ENCODE measurements at regions not wholly inside any gene's neighbourhood (a gene's known extent, or its start where the extent isn't known, plus 50 kb on each side); places are given as distances from the start of the nearest gene placed in this dataset.

DNA sequence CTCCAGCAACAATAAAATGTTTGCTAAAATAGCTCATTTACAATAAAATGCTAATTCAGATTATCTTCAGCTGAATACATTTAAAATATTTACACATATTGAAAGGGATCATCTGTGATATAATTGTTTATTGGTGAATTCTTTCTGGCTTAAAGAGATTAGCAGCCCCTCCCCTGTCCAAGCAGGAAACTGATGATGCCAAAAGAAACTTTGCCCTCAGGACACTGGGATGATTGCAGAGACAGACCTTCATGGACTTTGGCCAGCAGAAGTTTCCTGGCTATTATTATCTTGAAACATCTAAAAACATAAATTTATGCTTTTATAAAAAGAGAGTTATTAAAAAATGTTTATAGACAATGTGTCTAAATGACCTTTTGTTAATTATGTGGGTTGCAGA, 764.9 kb upstream of the MBL2 start:
- TF ChIP-seq CTCF (IDR thresholded peaks at IDR 0.05) (no peak), POLR2A (IDR thresholded peaks at IDR 0.05) (no peak)

Data from esophagus squamous epithelium (tissue), 4 donors.